H9 (cell line): ENCODE measurements at regions not wholly inside any gene's neighbourhood (a gene's known extent, or its start where the extent isn't known, plus 50 kb on each side); places are given as distances from the start of the nearest gene placed in this dataset.

Source experiments
- DNase-seq: peaks from one replicate; pipeline ENCODE4 v3.0.0-alpha.2; 2017
- H2AFZ ChIP-seq: one replicate; pipeline ENCODE4 v1.6.1; 2013; ENCODE audit warnings: mild to moderate bottlenecking, low read length, control low read depth, moderate library complexity
- H2AK5ac ChIP-seq: 2 replicates; pipeline ENCODE4 v1.6.1; 2013; ENCODE audit warnings: low read length, control low read depth, mixed read lengths; ENCODE audit not compliant: insufficient read length
- H2BK120ac ChIP-seq: one replicate; pipeline ENCODE4 v1.6.1; 2013; ENCODE audit warnings: low read depth, mild to moderate bottlenecking, low read length, control low read depth, inconsistent platforms; ENCODE audit not compliant: poor library complexity, severe bottlenecking
- H2BK12ac ChIP-seq: 2 replicates; pipeline ENCODE4 v1.6.1; 2013; ENCODE audit warnings: low read length, control low read depth, mixed read lengths, low read depth; ENCODE audit not compliant: insufficient read length
- H2BK15ac ChIP-seq: 2 replicates; pipeline ENCODE4 v1.6.1; 2013; ENCODE audit warnings: low read depth, low read length, control low read depth
- H2BK20ac ChIP-seq: one replicate; pipeline ENCODE4 v1.6.1; 2013; ENCODE audit warnings: low read depth, mild to moderate bottlenecking, low read length, control low read depth, inconsistent platforms; ENCODE audit not compliant: poor library complexity, severe bottlenecking
- H2BK5ac ChIP-seq: 2 replicates; pipeline ENCODE4 v1.6.1; 2013; ENCODE audit warnings: low read length, control low read depth, mixed read lengths; ENCODE audit not compliant: insufficient read length
- H3K14ac ChIP-seq: 2 replicates; pipeline ENCODE4 v1.6.1; 2013; ENCODE audit warnings: low read length, control low read depth; ENCODE audit not compliant: insufficient read depth
- H3K18ac ChIP-seq: 2 replicates; pipeline ENCODE4 v1.6.1; 2013; ENCODE audit warnings: low read depth, mild to moderate bottlenecking, mixed read lengths, low read length, control low read depth; ENCODE audit not compliant: insufficient read length
- H3K23ac ChIP-seq: 2 replicates; pipeline ENCODE4 v1.6.1; 2013; ENCODE audit warnings: low read length, control low read depth, mixed read lengths, low read depth; ENCODE audit not compliant: insufficient read length
- H3K23me2 ChIP-seq: 2 replicates; pipeline ENCODE4 v1.6.1; 2013; ENCODE audit warnings: low read depth, mild to moderate bottlenecking, mixed read lengths, low read length, control low read depth; ENCODE audit not compliant: insufficient read length, poor library complexity, severe bottlenecking
- H3K27ac ChIP-seq: 2 replicates; pipeline ENCODE4 v1.5.1; 2013; ENCODE audit warnings: low read length, control low read depth, mixed read lengths, low read depth; ENCODE audit not compliant: insufficient read length
- H3K27me3 ChIP-seq: 2 replicates; pipeline ENCODE4 v1.6.1; 2013; ENCODE audit warnings: low read length, control low read depth, inconsistent platforms; ENCODE audit not compliant: insufficient read depth
- H3K4ac ChIP-seq: 2 replicates; pipeline ENCODE4 v1.6.1; 2013; ENCODE audit warnings: low read depth, mild to moderate bottlenecking, control low read depth, inconsistent platforms, low read length, moderate library complexity
- H3K4me1 ChIP-seq: 2 replicates; pipeline ENCODE4 v1.6.1; 2013; ENCODE audit warnings: low read length, control low read depth, inconsistent platforms; ENCODE audit not compliant: insufficient read depth
- H3K4me2 ChIP-seq: 2 replicates; pipeline ENCODE4 v1.6.1; 2013; ENCODE audit warnings: low read length, control low read depth, mixed read lengths; ENCODE audit not compliant: insufficient read length, insufficient read depth
- H3K56ac ChIP-seq: 2 replicates; pipeline ENCODE4 v1.6.1; 2013; ENCODE audit warnings: low read depth, mild to moderate bottlenecking, mixed read lengths, low read length, control low read depth; ENCODE audit not compliant: insufficient read length
- H3K79me1 ChIP-seq: 2 replicates; pipeline ENCODE4 v1.6.1; 2013; ENCODE audit warnings: low read depth, mild to moderate bottlenecking, moderate library complexity, low read length, control low read depth, inconsistent platforms; ENCODE audit not compliant: insufficient read depth, poor library complexity, severe bottlenecking
- H3K79me2 ChIP-seq: 2 replicates; pipeline ENCODE4 v1.6.1; 2013; ENCODE audit warnings: low read length, control low read depth, inconsistent platforms; ENCODE audit not compliant: insufficient read depth
- H3K9ac ChIP-seq: 2 replicates; pipeline ENCODE4 v1.6.1; 2013; ENCODE audit warnings: low read length, control low read depth, mixed read lengths; ENCODE audit not compliant: insufficient read length; ENCODE audit errors: extremely low read depth
- H3K9me3 ChIP-seq: one replicate; pipeline ENCODE4 v1.6.1; 2013; ENCODE audit warnings: low read depth, low read length, inconsistent platforms; ENCODE audit not compliant: control insufficient read depth
- H3T11ph ChIP-seq: one replicate; pipeline ENCODE4 v1.6.1; 2013; ENCODE audit warnings: mild to moderate bottlenecking, low read length, control low read depth, inconsistent platforms
- H4K20me1 ChIP-seq: one replicate; pipeline ENCODE4 v1.6.1; 2013; ENCODE audit not compliant: control insufficient read depth, insufficient read length, insufficient read depth
- H4K5ac ChIP-seq: 2 replicates; pipeline ENCODE4 v1.6.1; 2013; ENCODE audit warnings: low read depth, mild to moderate bottlenecking, mixed read lengths, low read length, control low read depth; ENCODE audit not compliant: insufficient read length
- H4K8ac ChIP-seq: replicated peaks from 2 replicates; pipeline ENCODE4 v1.6.1; 2013; ENCODE audit warnings: low read length, control low read depth, mixed read lengths, low read depth; ENCODE audit not compliant: insufficient read length
- H4K91ac ChIP-seq: 2 replicates; pipeline ENCODE4 v1.6.1; 2013; ENCODE audit warnings: low read depth, mild to moderate bottlenecking, moderate library complexity, mixed read lengths, low read length, control low read depth; ENCODE audit not compliant: insufficient read length
- H3K27ac Mint-ChIP-seq, 3 experiments: 2 replicates in 2 of 3; 3 replicates in 1 of 3; pipeline ENCODE4 v1.8.0; 2020 to 2021; ENCODE audit warnings: mixed read lengths in 3 of 3, mild to moderate bottlenecking in 1 of 3, moderate library complexity in 1 of 3
- H3K27me3 Mint-ChIP-seq: 2 replicates; pipeline ENCODE4 v1.8.0; 2021; ENCODE audit warnings: low read depth, mild to moderate bottlenecking, moderate library complexity, mixed read lengths
- H3K36me3 Mint-ChIP-seq, 3 experiments: 2 replicates in 2 of 3; 3 replicates in 1 of 3; pipeline ENCODE4 v1.8.0; 2020 to 2021; ENCODE audit warnings: low read depth in 3 of 3, mixed read lengths in 3 of 3; ENCODE audit not compliant: insufficient read depth in 1 of 3
- H3K4me1 Mint-ChIP-seq, 2 experiments: 2 replicates each; pipeline ENCODE4 v1.8.0; 2020; ENCODE audit warnings: mixed read lengths in 2 of 2
- H3K4me3 Mint-ChIP-seq, 2 experiments: 2 replicates in 1 of 2; 3 replicates in 1 of 2; pipeline ENCODE4 v1.8.0; 2020 to 2021; ENCODE audit warnings: mild to moderate bottlenecking in 2 of 2, mixed read lengths in 2 of 2, moderate library complexity in 1 of 2
- H3K9me3 Mint-ChIP-seq, 2 experiments: 2 replicates in 1 of 2; 3 replicates in 1 of 2; pipeline ENCODE4 v1.8.0; 2020; ENCODE audit warnings: mild to moderate bottlenecking in 2 of 2, mixed read lengths in 2 of 2, moderate library complexity in 1 of 2
- CTCF ChIP-seq: fragments of 200-600 bp; sonication (generic); conservative IDR thresholded peaks from 3 replicates; pipeline ENCODE4 v1.8.0; 2021; ENCODE audit warnings: antibody characterized with exemption, mild to moderate bottlenecking
- WGBS: extraction: QIAGEN DNeasy Blood & Tissue Kit; methylation state at CpG from one replicate; pipeline ENCODE4 v1.1.7; 2013; ENCODE audit warnings: missing lambda C conversion rate, low lambda C conversion rate, mixed read lengths; ENCODE audit not compliant: insufficient read length; ENCODE audit errors: extremely low coverage; 5-methylcytosine and 5-hydroxymethylcytosine counted together

- Mint-ChIP-seq H3K4me1 (no peaks in the 10 kb centered on the region), H3K27ac (no peak overlapping the region), H3K36me3 (peaks cover 14 to 19% (median 19%) of the 10 kb centered on the region in 3 experiments; a peak in 6 of 7 replicates), H3K4me3 (no peak overlapping the region), H3K27me3 (no peaks in the 10 kb centered on the region; the same call in 1 of the 2 replicates), H3K9me3 (peaks cover 92 to 96% of the 10 kb centered on the region in 2 experiments)
- Histone ChIP-seq H2AFZ (no peak overlapping the region), H3K18ac (no peak overlapping the region), H3K23me2 (no peaks in the 10 kb centered on the region), H3K9me3 (peaks cover 25% of the 10 kb centered on the region), H3K4me1 (no peaks in the 10 kb centered on the region), H4K20me1 (no peaks in the 10 kb centered on the region), H3K56ac (no peak overlapping the region), H2BK20ac (no peak overlapping the region), H4K8ac (no peak overlapping the region), H3K4ac (no peak overlapping the region), H2AK5ac (no peak overlapping the region), H3K9ac (no peak overlapping the region), H2BK120ac (no peak overlapping the region), H3K27ac (no peak overlapping the region), H3K79me2 (no peaks in the 10 kb centered on the region), H4K91ac (no peak overlapping the region), H2BK15ac (no peak overlapping the region), H4K5ac (no peak overlapping the region), H2BK12ac (no peak overlapping the region), H3K4me2 (no peak overlapping the region), H3K79me1 (no peaks in the 10 kb centered on the region), H3K23ac (no peak overlapping the region), H3K27me3 (no peaks in the 10 kb centered on the region), H3K14ac (no peak overlapping the region), H2BK5ac (no peak overlapping the region), H3T11ph (no peak overlapping the region)
- no CpG with 5 or more reads among the region's 2 CpGs for WGBS
- TF ChIP-seq CTCF: no peak
- no peak for DNase-seq
Measured at GRCh38 chr7:153532326-153532725, 519.9 kb upstream of the DPP6 start.
